WERI-Rb-1 (cell line): ENCODE measurements at regions not wholly inside any gene's neighbourhood (a gene's known extent, or its start where the extent isn't known, plus 50 kb on each side); places are given as distances from the start of the nearest gene placed in this dataset.

Experiments
- DNase-seq: peaks from one replicate; pipeline ENCODE4 v3.0.0-alpha.2; 2020
- H3K27ac ChIP-seq: fragments of 250-450 bp; sonication (Bioruptor Pico); 2 replicates; pipeline ENCODE4 v1.5.1; 2020; ENCODE audit warnings: mild to moderate bottlenecking, moderate library complexity
- H3K27me3 ChIP-seq: fragments of 250-450 bp; sonication (Bioruptor Pico); 2 replicates; pipeline ENCODE4 v1.5.1; 2021; ENCODE audit warnings: mild to moderate bottlenecking, low read depth, moderate library complexity; ENCODE audit not compliant: insufficient read depth, severe bottlenecking
- H3K36me3 ChIP-seq: fragments of 250-450 bp; sonication (Bioruptor Pico); 2 replicates; pipeline ENCODE4 v1.5.1; 2020; ENCODE audit warnings: mild to moderate bottlenecking, moderate library complexity
- H3K4me3 ChIP-seq: 2 replicates; pipeline ENCODE4 v1.5.1; 2011; ENCODE audit warnings: low read depth, mild to moderate bottlenecking, control low read depth, low read length
- H3K9me3 ChIP-seq: fragments of 250-450 bp; sonication (Bioruptor Pico); 2 replicates; pipeline ENCODE4 v1.5.1; 2021; ENCODE audit warnings: mild to moderate bottlenecking, moderate library complexity; ENCODE audit not compliant: severe bottlenecking
- TF ChIP-seq, protein P1 (sequence below): IDR thresholded peaks from 2 replicates; pipeline ENCODE4 v1.5.1; 2011; ENCODE audit warnings: low read depth, mild to moderate bottlenecking, control low read depth, inconsistent platforms, low read length

GRCh38 chr7:81419731-81420130 is 350.1 kb downstream of the HGF start:
- H3K27ac ChIP-seq = no peak overlapping the region
- H3K9me3 ChIP-seq = no peaks in the 10 kb centered on the region
- no peak for DNase-seq
- TF ChIP-seq, protein P1, sequence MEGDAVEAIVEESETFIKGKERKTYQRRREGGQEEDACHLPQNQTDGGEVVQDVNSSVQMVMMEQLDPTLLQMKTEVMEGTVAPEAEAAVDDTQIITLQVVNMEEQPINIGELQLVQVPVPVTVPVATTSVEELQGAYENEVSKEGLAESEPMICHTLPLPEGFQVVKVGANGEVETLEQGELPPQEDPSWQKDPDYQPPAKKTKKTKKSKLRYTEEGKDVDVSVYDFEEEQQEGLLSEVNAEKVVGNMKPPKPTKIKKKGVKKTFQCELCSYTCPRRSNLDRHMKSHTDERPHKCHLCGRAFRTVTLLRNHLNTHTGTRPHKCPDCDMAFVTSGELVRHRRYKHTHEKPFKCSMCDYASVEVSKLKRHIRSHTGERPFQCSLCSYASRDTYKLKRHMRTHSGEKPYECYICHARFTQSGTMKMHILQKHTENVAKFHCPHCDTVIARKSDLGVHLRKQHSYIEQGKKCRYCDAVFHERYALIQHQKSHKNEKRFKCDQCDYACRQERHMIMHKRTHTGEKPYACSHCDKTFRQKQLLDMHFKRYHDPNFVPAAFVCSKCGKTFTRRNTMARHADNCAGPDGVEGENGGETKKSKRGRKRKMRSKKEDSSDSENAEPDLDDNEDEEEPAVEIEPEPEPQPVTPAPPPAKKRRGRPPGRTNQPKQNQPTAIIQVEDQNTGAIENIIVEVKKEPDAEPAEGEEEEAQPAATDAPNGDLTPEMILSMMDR = no peak
- H3K4me3 ChIP-seq = no peak overlapping the region
- no peaks in the 10 kb centered on the region for H3K27me3 ChIP-seq
- H3K36me3 ChIP-seq = no peaks in the 10 kb centered on the region

DNA sequence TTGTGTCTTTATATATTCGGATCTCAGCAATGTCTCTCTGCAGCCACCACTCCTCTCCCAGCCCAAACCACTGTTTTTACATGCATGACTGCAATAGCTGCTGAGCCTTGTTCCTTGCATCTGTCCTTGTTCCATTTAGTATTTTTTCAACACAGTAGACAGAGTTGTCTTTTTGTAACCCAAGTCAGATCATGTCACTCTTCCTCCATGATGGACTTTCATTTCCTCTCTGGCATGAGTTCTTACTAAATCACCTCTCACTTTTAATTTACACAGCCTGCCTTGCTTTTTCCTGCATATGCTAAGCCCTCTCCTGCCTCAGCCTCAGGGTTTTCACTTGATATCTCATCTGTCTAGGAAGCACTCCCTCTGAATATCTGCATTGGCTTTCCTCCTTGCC is 353.2 kb downstream of the HGF start:
- no peak overlapping the region for H3K27ac ChIP-seq
- H3K9me3 ChIP-seq = no peaks in the 10 kb centered on the region
- DNase-seq = no peak
- TF ChIP-seq, protein P1 = no peak
- no peak overlapping the region for H3K4me3 ChIP-seq
- no peaks in the 10 kb centered on the region for H3K36me3 ChIP-seq
- H3K27me3 ChIP-seq = no peaks in the 10 kb centered on the region

DNA sequence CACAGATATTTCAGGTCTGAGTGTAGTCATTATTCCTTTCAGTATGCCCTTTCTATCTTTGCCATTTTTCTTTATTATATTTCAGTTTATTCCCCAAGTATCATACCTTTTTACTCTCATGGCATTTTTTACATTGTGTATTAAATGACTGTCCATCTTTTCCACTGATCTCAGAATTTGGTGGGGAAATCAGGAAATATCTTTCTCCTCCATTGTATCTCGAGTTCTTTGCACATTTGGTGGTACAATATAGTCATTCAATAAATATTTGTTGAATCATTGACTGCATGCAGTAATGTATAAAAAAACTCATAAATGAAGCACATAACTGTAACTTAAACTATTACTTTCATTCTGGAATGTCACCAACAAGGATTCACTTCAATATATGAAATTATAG is 354.7 kb downstream of the HGF start:
- Histone ChIP-seq H3K9me3 (no peaks in the 10 kb centered on the region), H3K27ac (no peak overlapping the region), H3K27me3 (no peaks in the 10 kb centered on the region), H3K36me3 (no peaks in the 10 kb centered on the region), H3K4me3 (no peak overlapping the region)
- DNase-seq = no peak
- TF ChIP-seq, protein P1 = no peak

GRCh38 chr7:81414411-81414810 is 355.4 kb downstream of the HGF start:
- no peaks in the 10 kb centered on the region for H3K9me3 ChIP-seq
- TF ChIP-seq, protein P1 = no peak
- H3K4me3 ChIP-seq = no peak overlapping the region
- no peaks in the 10 kb centered on the region for H3K36me3 ChIP-seq
- H3K27ac ChIP-seq = no peak overlapping the region
- DNase-seq = no peak
- H3K27me3 ChIP-seq = no peaks in the 10 kb centered on the region

- H3K9me3 ChIP-seq = no peaks in the 10 kb centered on the region
- no peak for DNase-seq
These were observed 359.3 kb downstream of the HGF start for GRCh38 chr7:81410471-81411117.

DNA sequence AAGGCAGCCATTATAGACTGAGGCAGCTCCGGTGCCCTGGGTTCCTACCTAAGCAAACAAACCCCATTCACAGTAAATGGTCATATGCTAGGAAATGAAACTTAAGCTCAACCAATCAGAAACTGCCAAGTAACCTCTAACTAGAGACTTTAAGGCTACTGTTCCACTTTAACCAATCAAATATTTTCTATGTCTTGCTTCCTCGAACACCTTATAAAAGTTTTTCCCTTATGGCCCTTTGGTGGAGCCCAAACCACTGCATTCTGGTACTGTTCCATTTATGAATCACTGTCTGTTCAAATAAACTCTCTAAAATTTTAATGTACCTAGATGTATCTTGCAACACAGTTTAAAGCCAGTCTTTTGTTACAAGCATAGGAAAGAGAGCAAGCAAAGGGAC is 361.1 kb downstream of the HGF start:
- no peak for DNase-seq
- Histone ChIP-seq H3K4me3 (no peak overlapping the region), H3K27ac (no peak overlapping the region), H3K36me3 (no peaks in the 10 kb centered on the region), H3K9me3 (no peaks in the 10 kb centered on the region), H3K27me3 (no peaks in the 10 kb centered on the region)
- TF ChIP-seq, protein P1 = no peak

More at GRCh38 chr7:81410471-81411117, 359.3 kb downstream of the HGF start:
- TF ChIP-seq, protein P1 = no peak
- Histone ChIP-seq H3K27ac (no peak overlapping the region), H3K4me3 (no peak overlapping the region), H3K36me3 (no peaks in the 10 kb centered on the region), H3K27me3 (no peaks in the 10 kb centered on the region)
